H1 (cell line): ENCODE measurements at regions not wholly inside any gene's neighbourhood (a gene's known extent, or its start where the extent isn't known, plus 50 kb on each side); places are given as distances from the start of the nearest gene placed in this dataset.
"Not testable (repeated sequence)": the region's sequence is repeated elsewhere in the genome, so short reads cannot be mapped to it uniquely, and the experiment has no call there.

Experiments used
- CTCF ChIA-PET: fragments of 300-600 bp; sonication (Branson Sonifier 250); formaldehyde crosslinking; loops from one replicate; lab custom pipeline; 2021; ENCODE audit not compliant: partially characterized antibody; lab: Charles Lee
- POLR2A ChIA-PET: fragments of 300-600 bp; sonication (Branson Sonifier 250); formaldehyde crosslinking; loops from one replicate; lab custom pipeline; 2021; ENCODE audit warnings: inconsistent platforms; ENCODE audit not compliant: partially characterized antibody; lab: Charles Lee
- DNase-seq, 2 experiments: peaks; one replicate each; pipeline versions ENCODE4 v3.0.0 to v3.0.0-alpha.2; 2010 to 2022; ENCODE audit warnings: low spot score in 2 of 2, low read depth in 1 of 2, mixed read lengths in 1 of 2
- FAIRE-seq: peaks from 2 replicates; lab custom pipeline; 2011; peaks lifted over from hg19 to GRCh38; lab: Jason Lieb, UNC
- H2AFZ ChIP-seq: 2 replicates; pipeline ENCODE4 v1.8.1; 2012; ENCODE audit warnings: low read length, inconsistent platforms
- H2AK5ac ChIP-seq: 2 replicates; pipeline ENCODE4 v1.6.1; 2013; ENCODE audit warnings: low read depth, low read length
- H2BK120ac ChIP-seq: replicated peaks from 2 replicates; pipeline ENCODE3; 2013; ENCODE audit warnings: low read depth, low read length, inconsistent platforms
- H2BK12ac ChIP-seq: 2 replicates; pipeline ENCODE4 v1.6.1; 2013; ENCODE audit warnings: low read depth, low read length
- H2BK15ac ChIP-seq: 2 replicates; pipeline ENCODE4 v1.6.1; 2013; ENCODE audit warnings: low read length
- H2BK20ac ChIP-seq: 2 replicates; pipeline ENCODE4 v1.6.1; 2013; ENCODE audit warnings: low read length
- H2BK5ac ChIP-seq: 2 replicates; pipeline ENCODE4 v1.6.1; 2013; ENCODE audit warnings: low read depth, low read length
- H3K14ac ChIP-seq: 2 replicates; pipeline ENCODE4 v1.6.1; 2013; ENCODE audit warnings: inconsistent platforms; ENCODE audit not compliant: insufficient read length
- H3K18ac ChIP-seq: 2 replicates; pipeline ENCODE4 v1.6.1; 2013; ENCODE audit warnings: low read length; ENCODE audit errors: extremely low read depth
- H3K23ac ChIP-seq: 2 replicates; pipeline ENCODE4 v1.6.1; 2013; ENCODE audit warnings: inconsistent platforms; ENCODE audit not compliant: insufficient read length
- H3K23me2 ChIP-seq: 2 replicates; pipeline ENCODE4 v1.6.1; 2013; ENCODE audit warnings: low read depth, low read length
- H3K27ac ChIP-seq: 2 replicates; pipeline ENCODE4 v1.6.1; 2011; ENCODE audit warnings: low read depth, low read length, inconsistent platforms
- H3K27me3 ChIP-seq, 4 experiments: replicated peaks in 1 of 4; 1 replicate in 1 of 4; 2 replicates in 3 of 4; pipeline versions ENCODE4 v1.6.1 to v1.8.1; 2011 to 2013; ENCODE audit warnings: low read length in 3 of 4, mild to moderate bottlenecking in 3 of 4, inconsistent platforms in 2 of 4, mixed read lengths in 2 of 4, moderate library complexity in 1 of 4; ENCODE audit not compliant: control insufficient read depth in 3 of 4, insufficient read depth in 3 of 4; ENCODE audit errors: extremely low read depth in 1 of 4
- H3K36me3 ChIP-seq, 4 experiments: 2 replicates each; pipeline versions ENCODE4 v1.6.1 to v1.8.1; 2011 to 2013; ENCODE audit warnings: mild to moderate bottlenecking in 4 of 4, low read length in 3 of 4, moderate library complexity in 2 of 4, control low read depth in 1 of 4, inconsistent platforms in 1 of 4; ENCODE audit not compliant: insufficient read depth in 4 of 4, control insufficient read depth in 2 of 4
- H3K4ac ChIP-seq: replicated peaks from 2 replicates; pipeline ENCODE3; 2013; ENCODE audit warnings: low read length, low read depth, mixed read lengths, inconsistent platforms; ENCODE audit not compliant: insufficient read length
- H3K4me1 ChIP-seq, 4 experiments: replicated peaks in 1 of 4; 1 replicate in 1 of 4; 2 replicates in 3 of 4; pipeline versions ENCODE4 v1.6.1 to v1.8.1; 2011 to 2013; ENCODE audit warnings: low read length in 3 of 4, inconsistent platforms in 2 of 4, mixed read lengths in 1 of 4; ENCODE audit not compliant: insufficient read depth in 4 of 4, control insufficient read depth in 3 of 4
- H3K4me2 ChIP-seq, 2 experiments: 2 replicates each; pipeline versions ENCODE4 v1.6.1 to v1.8.1; 2011 to 2013; ENCODE audit warnings: low read depth in 2 of 2, low read length in 2 of 2, control low read depth in 1 of 2, inconsistent platforms in 1 of 2, mild to moderate bottlenecking in 1 of 2; ENCODE audit not compliant: insufficient read depth in 1 of 2
- H3K4me3 ChIP-seq, 4 experiments: fragments of 200-600, 300-600 bp in 1 of 4; sonication (generic), shearing (Covaris generic), sonication (Bioruptor Twin) in 1 of 4; 2 replicates each; pipeline versions ENCODE4 v1.5.1 to v1.8.1; 2011 to 2016; ENCODE audit warnings: low read length in 4 of 4, low read depth in 3 of 4, control low read depth in 2 of 4, inconsistent platforms in 2 of 4, mild to moderate bottlenecking in 2 of 4, mixed read lengths in 1 of 4, moderate library complexity in 1 of 4; ENCODE audit not compliant: insufficient read depth in 2 of 4; ENCODE audit errors: extremely low read depth in 1 of 4
- H3K56ac ChIP-seq: replicated peaks from 2 replicates; pipeline ENCODE3; 2013; ENCODE audit warnings: low read depth, mild to moderate bottlenecking, mixed read lengths, low read length, inconsistent platforms; ENCODE audit not compliant: insufficient read length
- H3K79me1 ChIP-seq: 2 replicates; pipeline ENCODE4 v1.6.1; 2013; ENCODE audit warnings: low read depth, low read length, control low read depth
- H3K79me2 ChIP-seq, 2 experiments: 2 replicates each; pipeline versions ENCODE4 v1.6.1 to v1.8.1; 2012 to 2013; ENCODE audit warnings: low read length in 2 of 2, mild to moderate bottlenecking in 2 of 2, inconsistent platforms in 1 of 2; ENCODE audit not compliant: insufficient read depth in 2 of 2, control insufficient read depth in 1 of 2
- H3K9ac ChIP-seq, 4 experiments: replicated peaks in 1 of 4; 1 replicate in 1 of 4; 2 replicates in 3 of 4; pipeline versions ENCODE4 v1.6.1 to v1.8.1; 2011 to 2013; ENCODE audit warnings: low read depth in 3 of 4, low read length in 3 of 4, control low read depth in 2 of 4, mild to moderate bottlenecking in 2 of 4, moderate library complexity in 2 of 4, inconsistent platforms in 1 of 4; ENCODE audit errors: extremely low read depth in 1 of 4
- H3K9me3 ChIP-seq, 2 experiments: 2 replicates each; pipeline versions ENCODE4 v1.6.1 to v1.8.1; 2012 to 2013; ENCODE audit warnings: mild to moderate bottlenecking in 2 of 2, moderate library complexity in 2 of 2, control low read depth in 1 of 2, inconsistent platforms in 1 of 2, low read depth in 1 of 2, low read length in 1 of 2, mixed read lengths in 1 of 2; ENCODE audit not compliant: insufficient read depth in 2 of 2
- H4K20me1 ChIP-seq, 2 experiments: replicated peaks in 1 of 2; 2 replicates each; pipeline versions ENCODE3 to v1.8.1; 2011 to 2013; ENCODE audit warnings: inconsistent platforms in 2 of 2, low read length in 2 of 2, mild to moderate bottlenecking in 1 of 2; ENCODE audit not compliant: insufficient read depth in 2 of 2, control insufficient read depth in 1 of 2
- H4K5ac ChIP-seq: 2 replicates; pipeline ENCODE4 v1.6.1; 2013; ENCODE audit warnings: low read length, low read depth, mixed read lengths, inconsistent platforms; ENCODE audit not compliant: insufficient read length
- H4K8ac ChIP-seq: 2 replicates; pipeline ENCODE4 v1.8.0; 2013; ENCODE audit warnings: mild to moderate bottlenecking, moderate library complexity, low read length, inconsistent platforms; ENCODE audit not compliant: insufficient read depth; ENCODE audit errors: extremely low read depth
- H4K91ac ChIP-seq: replicated peaks from 2 replicates; pipeline ENCODE3; 2013; ENCODE audit warnings: low read length, mixed read lengths, inconsistent platforms; ENCODE audit not compliant: insufficient read length
- WGBS, 2 experiments: shearing (Covaris generic) in 1 of 2; methylation state at CpG; one replicate each; pipeline versions ENCODE4 v1.1.6 to v1.1.7; 2013 to 2015; ENCODE audit warnings: low lambda C conversion rate in 2 of 2, mixed read lengths in 2 of 2, inconsistent platforms in 1 of 2, low coverage in 1 of 2, missing lambda C conversion rate in 1 of 2; ENCODE audit not compliant: insufficient replicate concordance in 2 of 2, insufficient coverage in 1 of 2, insufficient read length in 1 of 2; ENCODE audit errors: extremely low coverage in 1 of 2, missing lambda C conversion rate in 1 of 2; 5-methylcytosine and 5-hydroxymethylcytosine counted together

GRCh38 chr5:176122361-176122760, 115.9 kb upstream of the SIMC1 start:
- FAIRE-seq, H3K27ac ChIP-seq, H3K14ac ChIP-seq, H2BK15ac ChIP-seq, H3K23ac ChIP-seq, H2BK20ac ChIP-seq, H4K91ac ChIP-seq, H3K4ac ChIP-seq, H3K56ac ChIP-seq, H3K4me2 ChIP-seq, CTCF ChIA-PET, H3K9me3 ChIP-seq, H2AFZ ChIP-seq, H3K27me3 ChIP-seq, H2BK12ac ChIP-seq, H3K4me1 ChIP-seq, POLR2A ChIA-PET, H2BK5ac ChIP-seq, H4K5ac ChIP-seq, H3K18ac ChIP-seq, H4K20me1 ChIP-seq, H3K79me1 ChIP-seq, H4K8ac ChIP-seq, H3K4me3 ChIP-seq, H3K36me3 ChIP-seq, H2BK120ac ChIP-seq, H2AK5ac ChIP-seq, DNase-seq, H3K79me2 ChIP-seq, H3K23me2 ChIP-seq, H3K9ac ChIP-seq: not testable (repeated sequence)
- 97% methylated on average over 2 of the region's 2 CpGs; no CpG with 5 or more reads in 1 of the 2 experiments for WGBS, 2 experiments

DNA sequence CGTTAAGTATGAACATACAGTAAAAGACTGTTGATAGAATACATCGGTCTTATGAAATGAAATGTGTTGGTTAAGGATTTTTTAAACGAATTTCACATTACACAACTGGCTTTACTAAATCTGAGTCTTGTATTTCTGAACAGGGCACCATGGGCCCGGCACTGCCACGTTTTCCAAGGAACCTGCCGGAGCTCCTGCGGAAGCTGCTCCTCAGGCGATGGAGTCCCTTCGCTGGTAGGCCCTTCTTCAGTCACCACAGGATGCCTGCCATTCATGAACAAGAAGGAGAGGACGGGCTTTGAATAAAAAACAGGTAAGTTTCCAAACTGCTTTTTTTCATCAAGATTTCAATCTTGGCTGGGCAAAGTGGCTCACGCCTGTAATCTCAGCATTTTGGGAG, 114.1 kb upstream of the SIMC1 start:
- H3K4me2 ChIP-seq, H3K9ac ChIP-seq, H3K14ac ChIP-seq, H3K56ac ChIP-seq, DNase-seq, H3K4me3 ChIP-seq, H2BK120ac ChIP-seq, H4K8ac ChIP-seq, H2BK15ac ChIP-seq, POLR2A ChIA-PET, H3K36me3 ChIP-seq, FAIRE-seq, H3K4me1 ChIP-seq, H2AK5ac ChIP-seq, CTCF ChIA-PET, H3K79me2 ChIP-seq, H2BK12ac ChIP-seq, H4K5ac ChIP-seq, H3K9me3 ChIP-seq, H3K27ac ChIP-seq, H4K91ac ChIP-seq, H3K79me1 ChIP-seq, H3K23ac ChIP-seq, H3K23me2 ChIP-seq, H2BK5ac ChIP-seq, H3K27me3 ChIP-seq, H4K20me1 ChIP-seq, H3K18ac ChIP-seq, H2BK20ac ChIP-seq, H3K4ac ChIP-seq, H2AFZ ChIP-seq: not testable (repeated sequence)
- WGBS, 2 experiments = 94% methylated on average over 11 of the region's 11 CpGs; no CpG with 5 or more reads in 1 of the 2 experiments
